Fibroblast of villous mesenchyme (primary cell): ENCODE measurements at regions not wholly inside any gene's neighbourhood (a gene's known extent, or its start where the extent isn't known, plus 50 kb on each side); places are given as distances from the start of the nearest gene placed in this dataset.

Source experiments
- DNase-seq: peaks from one replicate; pipeline ENCODE4 v3.0.0-alpha.2; 2010; ENCODE audit warnings: low read depth
- H3K4me3 ChIP-seq: 2 replicates; pipeline ENCODE4 v1.5.1; 2011; ENCODE audit warnings: low read depth, mild to moderate bottlenecking, low read length
- TF ChIP-seq, protein P1 (sequence below): IDR thresholded peaks from 2 replicates; pipeline ENCODE4 v1.5.1; 2012; ENCODE audit warnings: low read depth, mild to moderate bottlenecking, low read length; ENCODE audit not compliant: insufficient read depth

- DNase-seq = no peak
These were observed 919.8 kb downstream of the GRID1 start for GRCh38 chr10:85446827-85447226.

DNA sequence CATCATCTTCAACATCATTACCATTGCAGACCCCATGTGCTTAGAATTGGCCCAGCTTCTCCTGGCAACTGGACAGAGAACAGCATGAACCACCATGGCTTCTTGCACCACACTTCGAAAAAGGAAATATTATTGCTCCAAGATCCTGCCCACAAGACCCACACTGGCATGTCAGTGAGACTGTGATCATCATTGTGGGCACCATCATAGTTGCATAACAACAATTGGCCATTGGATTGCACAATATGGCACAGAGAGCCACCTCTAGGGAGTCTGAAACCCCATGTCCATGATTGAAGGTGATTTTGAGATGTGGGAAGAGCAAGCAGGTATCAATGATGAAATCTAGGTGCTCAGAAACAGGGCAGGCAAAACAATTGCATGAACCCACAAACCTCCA lies 918.9 kb downstream of the GRID1 start:
- DNase-seq = no peak
- no peak overlapping the region for H3K4me3 ChIP-seq
- TF ChIP-seq, protein P1, sequence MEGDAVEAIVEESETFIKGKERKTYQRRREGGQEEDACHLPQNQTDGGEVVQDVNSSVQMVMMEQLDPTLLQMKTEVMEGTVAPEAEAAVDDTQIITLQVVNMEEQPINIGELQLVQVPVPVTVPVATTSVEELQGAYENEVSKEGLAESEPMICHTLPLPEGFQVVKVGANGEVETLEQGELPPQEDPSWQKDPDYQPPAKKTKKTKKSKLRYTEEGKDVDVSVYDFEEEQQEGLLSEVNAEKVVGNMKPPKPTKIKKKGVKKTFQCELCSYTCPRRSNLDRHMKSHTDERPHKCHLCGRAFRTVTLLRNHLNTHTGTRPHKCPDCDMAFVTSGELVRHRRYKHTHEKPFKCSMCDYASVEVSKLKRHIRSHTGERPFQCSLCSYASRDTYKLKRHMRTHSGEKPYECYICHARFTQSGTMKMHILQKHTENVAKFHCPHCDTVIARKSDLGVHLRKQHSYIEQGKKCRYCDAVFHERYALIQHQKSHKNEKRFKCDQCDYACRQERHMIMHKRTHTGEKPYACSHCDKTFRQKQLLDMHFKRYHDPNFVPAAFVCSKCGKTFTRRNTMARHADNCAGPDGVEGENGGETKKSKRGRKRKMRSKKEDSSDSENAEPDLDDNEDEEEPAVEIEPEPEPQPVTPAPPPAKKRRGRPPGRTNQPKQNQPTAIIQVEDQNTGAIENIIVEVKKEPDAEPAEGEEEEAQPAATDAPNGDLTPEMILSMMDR = no peak

More at GRCh38 chr10:85446827-85447226, 919.8 kb downstream of the GRID1 start:
- H3K4me3 ChIP-seq = no peak overlapping the region
- TF ChIP-seq, protein P1 = no peak

GRCh38 chr10:85448716-85449115 lies 917.9 kb downstream of the GRID1 start:
- H3K4me3 ChIP-seq = no peak overlapping the region
- TF ChIP-seq, protein P1 = no peak
- no peak for DNase-seq

- no peak for DNase-seq
- TF ChIP-seq, protein P1 = no peak
- no peak overlapping the region for H3K4me3 ChIP-seq
These were observed 912.2 kb downstream of the GRID1 start for GRCh38 chr10:85454386-85454785.

- no peak overlapping the region for H3K4me3 ChIP-seq
- TF ChIP-seq, protein P1 = no peak
- DNase-seq = no peak
These were observed 909.4 kb downstream of the GRID1 start for GRCh38 chr10:85457191-85457590.

- TF ChIP-seq, protein P1 = no peak
- no peak for DNase-seq
- no peak overlapping the region for H3K4me3 ChIP-seq
These were observed 908.3 kb downstream of the GRID1 start for GRCh38 chr10:85458324-85458723.

GRCh38 chr10:85459906-85460305 lies 906.7 kb downstream of the GRID1 start:
- no peak overlapping the region for H3K4me3 ChIP-seq
- no peak for DNase-seq
- TF ChIP-seq, protein P1 = no peak
